Aorta (tissue), 5 donors: ENCODE measurements at regions not wholly inside any gene's neighbourhood (a gene's known extent, or its start where the extent isn't known, plus 50 kb on each side); places are given as distances from the start of the nearest gene placed in this dataset.

ENCODE experiments used
- ATAC-seq: fragments of 200-7000 bp; cut with Tn5 transposase; one replicate; pipeline ENCODE4 v1.9.1; 2022; ENCODE audit warnings: moderate library complexity; ENCODE audit not compliant: low FRiP score
- DNase-seq, 2 donors: peaks; one replicate each; pipeline ENCODE4 v3.0.0-alpha.2; 2020
- H3K27ac ChIP-seq, 2 donors: one replicate each; pipeline ENCODE4 v1.5.1; 2013; ENCODE audit warnings: low read length in 2 of 2, mild to moderate bottlenecking in 2 of 2, moderate library complexity in 2 of 2, control low read depth in 1 of 2, inconsistent platforms in 1 of 2, low read depth in 1 of 2
- H3K27me3 ChIP-seq, 2 donors: one replicate each; pipeline ENCODE4 v1.6.1; 2013; ENCODE audit warnings: control low read depth in 1 of 2, low read length in 1 of 2, mild to moderate bottlenecking in 1 of 2, moderate library complexity in 1 of 2; ENCODE audit not compliant: insufficient read depth in 2 of 2, control insufficient read depth in 1 of 2
- H3K36me3 ChIP-seq, 2 donors: one replicate each; pipeline ENCODE4 v1.6.1; 2013; ENCODE audit warnings: control low read depth in 1 of 2, low read length in 1 of 2, mild to moderate bottlenecking in 1 of 2; ENCODE audit not compliant: insufficient read depth in 2 of 2, control insufficient read depth in 1 of 2
- H3K4me1 ChIP-seq, 2 donors: one replicate each; pipeline ENCODE4 v1.6.1; 2013; ENCODE audit warnings: low read length in 2 of 2, control low read depth in 1 of 2, mild to moderate bottlenecking in 1 of 2, moderate library complexity in 1 of 2; ENCODE audit not compliant: insufficient read depth in 2 of 2, control insufficient read depth in 1 of 2
- H3K4me3 ChIP-seq, 2 donors: one replicate each; pipeline ENCODE4 v1.5.1; 2013; ENCODE audit warnings: low read length in 2 of 2, control low read depth in 1 of 2, mild to moderate bottlenecking in 1 of 2
- H3K9me3 ChIP-seq: one replicate; pipeline ENCODE4 v1.6.1; 2013; ENCODE audit warnings: mild to moderate bottlenecking, low read length; ENCODE audit not compliant: control insufficient read depth
- WGBS, 2 donors: extraction: QIAGEN DNeasy Blood & Tissue Kit; methylation state at CpG; one replicate each; pipeline ENCODE4 v1.1.7; 2013; 5-methylcytosine and 5-hydroxymethylcytosine counted together
- intact Hi-C, 2 donors: fragments of 100-400 bp; cut with DNase I; formaldehyde crosslinking; loops; one replicate each; pipeline versions ENCODE4 v1.14.2 to v1.15.0; 2022
- donor health status: healthy with polysubstance abuse.
- donor health status: Bipolar disorder and iron deficiency.
- donor health status: DM: no; HTN: no; CAD: no.
- donor health status: DM: no; HTN: no; CAD: no.
- donor health status: DM: yes; HTN: yes; CAD: no.

GRCh38 chr7:46763344-46763743, 818.6 kb downstream of the TNS3 start:
- ATAC-seq (no peak), DNase-seq (no peak)
- peaks cover 4 to 7% of the 10 kb centered on the region in 2 donors for H3K4me1 ChIP-seq
- WGBS, 2 donors = 4 to 6% methylated on average over 3 of the region's 3 CpGs
- intact Hi-C loops = no loop called here
- H3K4me3 ChIP-seq = no peak overlapping the region
- H3K27ac ChIP-seq = no peak overlapping the region
- H3K27me3 ChIP-seq = no peaks in the 10 kb centered on the region
- H3K36me3 ChIP-seq = no peaks in the 10 kb centered on the region
- H3K9me3 ChIP-seq = no peaks in the 10 kb centered on the region

DNA sequence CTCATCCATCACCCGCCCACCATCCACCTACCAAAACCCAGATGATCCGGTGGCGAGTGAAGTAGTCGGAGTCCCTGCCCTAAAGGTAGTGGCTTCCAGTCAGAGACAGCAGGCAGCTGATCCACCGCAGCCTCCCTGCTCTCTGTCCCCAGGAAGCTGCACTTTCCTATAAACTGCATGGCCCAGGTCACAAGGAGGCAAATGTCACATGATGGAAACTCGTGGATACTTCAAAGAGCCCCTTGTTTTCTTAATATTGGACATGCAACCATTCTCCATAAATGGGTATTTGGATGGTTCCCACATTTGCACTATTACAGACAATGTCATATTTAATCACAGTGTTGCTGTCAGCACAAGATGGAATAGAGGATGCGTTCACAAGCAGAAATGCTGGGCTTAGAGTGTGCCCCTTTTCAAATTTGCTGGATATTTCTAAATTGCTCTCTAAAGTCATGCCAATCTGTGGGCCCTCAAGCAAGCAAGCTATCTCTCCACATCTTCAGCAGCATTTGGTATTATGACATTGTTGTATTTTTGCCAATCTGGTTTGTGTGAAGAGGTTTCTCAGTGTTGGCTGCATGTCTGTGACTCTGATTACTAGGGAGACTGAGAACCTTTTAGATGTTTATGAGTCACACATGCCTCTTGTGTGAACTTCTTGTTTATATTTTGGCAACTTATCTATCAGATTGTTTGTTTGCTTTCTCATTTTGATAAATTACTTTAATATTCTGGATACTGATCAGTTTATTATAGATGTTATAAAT, 822.0 kb downstream of the TNS3 start:
- H3K4me1 ChIP-seq = peaks cover 3 to 4% of the 10 kb centered on the region in 2 donors

DNA sequence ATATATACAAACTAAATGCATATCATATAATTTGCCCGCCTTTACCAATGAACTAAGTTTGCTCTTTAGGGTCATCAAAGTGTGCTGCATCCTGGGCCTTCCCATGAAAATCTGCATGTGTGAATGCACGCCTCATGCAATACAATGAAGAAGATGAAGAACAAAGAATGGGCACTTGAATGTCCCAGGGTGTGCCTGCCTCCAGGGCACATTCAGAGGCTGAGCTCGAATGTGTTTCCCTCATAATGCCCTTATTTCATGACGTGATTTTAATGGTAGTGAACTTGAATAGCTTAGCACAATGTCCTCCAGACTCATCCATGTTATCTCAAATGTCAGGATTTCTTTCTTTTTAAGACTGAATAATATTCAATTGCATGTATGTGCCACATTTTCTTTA, 824.9 kb downstream of the TNS3 start:
- DNase-seq (no peak), ATAC-seq (no peak)
- intact Hi-C loops = loop anchor here (10.0 kb wide), 2 partner anchors 782 to 832 kb away; partner anchors contain the start of gene IGFBP3 (in 1 of the 2)
- no peak overlapping the region for H3K4me3 ChIP-seq
- no peaks in the 10 kb centered on the region for H3K9me3 ChIP-seq
- H3K27ac ChIP-seq = peak overlapping the region in 1 of 2 donors; percentile 17
- WGBS, 2 donors = 92 to 93% methylated on average over 4 of the region's 4 CpGs
- no peaks in the 10 kb centered on the region for H3K36me3 ChIP-seq
- H3K4me1 ChIP-seq = peaks cover 6 to 8% of the 10 kb centered on the region in 2 donors
- no peaks in the 10 kb centered on the region for H3K27me3 ChIP-seq

More for the DNA sequence above, 822.0 kb downstream of the TNS3 start:
- Histone ChIP-seq H3K27ac (no peak overlapping the region), H3K36me3 (no peaks in the 10 kb centered on the region), H3K9me3 (no peaks in the 10 kb centered on the region), H3K4me3 (no peak overlapping the region), H3K27me3 (no peaks in the 10 kb centered on the region)
- no peak for ATAC-seq
- 90 to 93% methylated on average over 7 of the region's 7 CpGs for WGBS, 2 donors
- intact Hi-C loops = loop anchor here (10.0 kb wide), 2 partner anchors 785 to 835 kb away; partner anchors contain the start of gene IGFBP3 (in 1 of the 2)
- DNase-seq = no peak

GRCh38 chr7:46756256-46756655, 825.7 kb downstream of the TNS3 start:
- H3K4me1 ChIP-seq = peaks cover 6 to 9% of the 10 kb centered on the region in 2 donors
- intact Hi-C loops = loop anchor here (10.0 kb wide), 2 partner anchors 781 to 831 kb away; partner anchors contain the start of gene IGFBP3 (in 1 of the 2)
- DNase-seq (no peak), ATAC-seq (no peak)
- no peak overlapping the region for H3K4me3 ChIP-seq
- H3K9me3 ChIP-seq = no peaks in the 10 kb centered on the region
- H3K27me3 ChIP-seq = no peaks in the 10 kb centered on the region
- no peaks in the 10 kb centered on the region for H3K36me3 ChIP-seq
- WGBS, 2 donors = 89 to 97% methylated on average over 1 of the region's 1 CpG
- H3K27ac ChIP-seq = no peak overlapping the region

GRCh38 chr7:46755120-46756034, 826.5 kb downstream of the TNS3 start:
- DNase-seq (no peak), ATAC-seq (no peak)
- Histone ChIP-seq H3K36me3 (no peaks in the 10 kb centered on the region), H3K4me3 (no peak overlapping the region), H3K9me3 (no peaks in the 10 kb centered on the region), H3K27ac (peak overlapping the region in 1 of 2 donors; percentile 50), H3K4me1 (peaks cover 9% of the 10 kb centered on the region in 2 donors), H3K27me3 (no peaks in the 10 kb centered on the region)
- 58 to 68% methylated on average over 5 of the region's 5 CpGs for WGBS, 2 donors
- intact Hi-C loops = loop anchor here (10.0 kb wide), 2 partner anchors 781 to 831 kb away; partner anchors contain the start of gene IGFBP3 (in 1 of the 2)

- 76 to 77% methylated on average over 2 of the region's 2 CpGs for WGBS, 2 donors
- intact Hi-C loops = loop anchor here (5.0 to 10.0 kb wide), 3 partner anchors 779 to 832 kb away; partner anchors contain the start of gene IGFBP3 (in 2 of the 2)
- Histone ChIP-seq H3K27me3 (no peaks in the 10 kb centered on the region), H3K36me3 (no peaks in the 10 kb centered on the region), H3K4me1 (peaks cover 9 to 16% of the 10 kb centered on the region in 2 donors), H3K4me3 (no peak overlapping the region), H3K9me3 (no peaks in the 10 kb centered on the region), H3K27ac (peak overlapping the region; percentile 36 to 97)
- ATAC-seq = no peak
- no peak for DNase-seq
Measured at GRCh38 chr7:46754140-46754720, 827.7 kb downstream of the TNS3 start.

GRCh38 chr7:46753662-46754061, 828.2 kb downstream of the TNS3 start:
- DNase-seq = no peak
- ATAC-seq = peak; percentile 4
- Histone ChIP-seq H3K27me3 (no peaks in the 10 kb centered on the region), H3K4me1 (peaks cover 9 to 16% of the 10 kb centered on the region in 2 donors), H3K4me3 (no peak overlapping the region), H3K36me3 (no peaks in the 10 kb centered on the region), H3K9me3 (no peaks in the 10 kb centered on the region), H3K27ac (peak overlapping the region; percentile 36 to 97)
- intact Hi-C loops = loop anchor here (5.0 to 10.0 kb wide), 3 partner anchors 779 to 831 kb away; partner anchors contain the start of gene IGFBP3 (in 2 of the 2)
- WGBS, 2 donors = 42 to 55% methylated on average over 2 of the region's 2 CpGs

DNA sequence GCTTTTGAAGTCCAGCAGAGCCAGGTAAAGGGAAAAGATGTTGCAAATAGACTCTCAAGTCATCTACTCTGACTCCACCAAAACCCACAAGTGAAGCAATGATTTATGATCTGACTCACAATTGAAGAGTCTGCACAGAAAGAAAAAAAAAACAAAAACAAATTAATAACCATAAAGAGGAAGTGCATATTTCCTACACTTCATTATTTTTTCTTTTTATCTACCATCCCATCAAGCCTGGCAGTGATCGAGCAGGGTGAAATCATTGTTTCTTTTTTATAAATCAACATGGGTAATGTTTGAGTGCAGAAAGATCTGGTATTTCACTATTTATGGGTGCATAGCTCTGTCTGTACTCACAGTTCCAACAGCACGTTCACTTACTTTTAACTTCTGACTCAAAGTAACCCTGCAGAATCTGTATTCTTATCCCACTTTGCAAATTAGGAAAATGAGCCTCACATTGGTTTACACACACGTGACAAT, 829.0 kb downstream of the TNS3 start:
- Histone ChIP-seq H3K4me3 (no peak overlapping the region), H3K4me1 (peaks cover 9 to 16% of the 10 kb centered on the region in 2 donors), H3K36me3 (no peaks in the 10 kb centered on the region), H3K9me3 (no peaks in the 10 kb centered on the region), H3K27ac (peak overlapping the region; percentile 36 to 62), H3K27me3 (no peaks in the 10 kb centered on the region)
- 0 to 2% methylated on average over 3 of the region's 3 CpGs for WGBS, 2 donors
- ATAC-seq (peak; percentile 85), DNase-seq (no peak)
- intact Hi-C loops = loop anchor here (5.0 to 10.0 kb wide), 3 partner anchors 778 to 831 kb away; partner anchors contain the start of gene IGFBP3 (in 2 of the 2)
